ENCODE measurements at regions not wholly inside any gene's neighbourhood (a gene's known extent, or its start where the extent isn't known, plus 50 kb on each side); places are given as distances from the start of the nearest gene placed in this dataset.

- no peak overlapping the region for H3K27ac ChIP-seq (ENCODE audit: low read depth in 2 of 2, low read length in 2 of 2)
- H3K36me3 ChIP-seq (ENCODE audit: control insufficient read depth in 2 of 2, insufficient read depth in 2 of 2, low read length in 2 of 2), result no peaks in the 10 kb centered on the region
- H3K4me1 ChIP-seq (ENCODE audit: control insufficient read depth in 2 of 2, insufficient read depth in 2 of 2, low read length in 2 of 2), result no peaks in the 10 kb centered on the region
- no peaks in the 10 kb centered on the region for H3K9me3 ChIP-seq (ENCODE audit: control insufficient read depth in 2 of 2, low read length in 2 of 2)
- H3K9ac ChIP-seq (ENCODE audit: low read depth in 1 of 2, low read length in 2 of 2), result no peak overlapping the region
- H3K27me3 ChIP-seq (ENCODE audit: control insufficient read depth in 2 of 2, insufficient read depth in 2 of 2, low read length in 2 of 2), result no peaks in the 10 kb centered on the region
- no peak overlapping the region for H3K4me3 ChIP-seq (ENCODE audit: low read length in 2 of 2)
Measured at GRCh38 chr22:49053578-49053977, 774.1 kb downstream of the BRD1 start.

GRCh38 chr22:49052560-49052959, 775.1 kb downstream of the BRD1 start:
- Histone ChIP-seq H3K36me3 (ENCODE audit: control insufficient read depth in 2 of 2, insufficient read depth in 2 of 2, low read length in 2 of 2) (no peaks in the 10 kb centered on the region), H3K27ac (ENCODE audit: low read depth in 2 of 2, low read length in 2 of 2) (no peak overlapping the region), H3K4me3 (ENCODE audit: low read length in 2 of 2) (no peak overlapping the region), H3K4me1 (ENCODE audit: control insufficient read depth in 2 of 2, insufficient read depth in 2 of 2, low read length in 2 of 2) (no peaks in the 10 kb centered on the region), H3K9me3 (ENCODE audit: control insufficient read depth in 2 of 2, low read length in 2 of 2) (no peaks in the 10 kb centered on the region), H3K27me3 (ENCODE audit: control insufficient read depth in 2 of 2, insufficient read depth in 2 of 2, low read length in 2 of 2) (no peaks in the 10 kb centered on the region), H3K9ac (ENCODE audit: low read depth in 1 of 2, low read length in 2 of 2) (no peak overlapping the region)

- Histone ChIP-seq H3K9ac (ENCODE audit: low read depth in 1 of 2, low read length in 2 of 2) (no peak overlapping the region), H3K36me3 (ENCODE audit: control insufficient read depth in 2 of 2, insufficient read depth in 2 of 2, low read length in 2 of 2) (no peaks in the 10 kb centered on the region), H3K4me1 (ENCODE audit: control insufficient read depth in 2 of 2, insufficient read depth in 2 of 2, low read length in 2 of 2) (no peaks in the 10 kb centered on the region), H3K9me3 (ENCODE audit: control insufficient read depth in 2 of 2, low read length in 2 of 2) (no peaks in the 10 kb centered on the region), H3K27ac (ENCODE audit: low read depth in 2 of 2, low read length in 2 of 2) (no peak overlapping the region), H3K4me3 (ENCODE audit: low read length in 2 of 2) (no peak overlapping the region), H3K27me3 (ENCODE audit: control insufficient read depth in 2 of 2, insufficient read depth in 2 of 2, low read length in 2 of 2) (no peaks in the 10 kb centered on the region)
Measured at GRCh38 chr22:49052023-49052538, 775.6 kb downstream of the BRD1 start.

GRCh38 chr22:49051491-49052022, 776.1 kb downstream of the BRD1 start:
- Histone ChIP-seq H3K36me3 (ENCODE audit: control insufficient read depth in 2 of 2, insufficient read depth in 2 of 2, low read length in 2 of 2) (no peaks in the 10 kb centered on the region), H3K27me3 (ENCODE audit: control insufficient read depth in 2 of 2, insufficient read depth in 2 of 2, low read length in 2 of 2) (no peaks in the 10 kb centered on the region), H3K9me3 (ENCODE audit: control insufficient read depth in 2 of 2, low read length in 2 of 2) (no peaks in the 10 kb centered on the region), H3K4me1 (ENCODE audit: control insufficient read depth in 2 of 2, insufficient read depth in 2 of 2, low read length in 2 of 2) (no peaks in the 10 kb centered on the region), H3K27ac (ENCODE audit: low read depth in 2 of 2, low read length in 2 of 2) (no peak overlapping the region), H3K9ac (ENCODE audit: low read depth in 1 of 2, low read length in 2 of 2) (no peak overlapping the region), H3K4me3 (ENCODE audit: low read length in 2 of 2) (no peak overlapping the region)

- H3K4me3 ChIP-seq (ENCODE audit: low read length in 2 of 2), result no peak overlapping the region
- H3K27me3 ChIP-seq (ENCODE audit: control insufficient read depth in 2 of 2, insufficient read depth in 2 of 2, low read length in 2 of 2), result no peaks in the 10 kb centered on the region
Measured at GRCh38 chr22:49049691-49050090, 778.0 kb downstream of the BRD1 start.

GRCh38 chr22:49048591-49048990, 779.1 kb downstream of the BRD1 start:
- Histone ChIP-seq H3K36me3 (ENCODE audit: control insufficient read depth in 2 of 2, insufficient read depth in 2 of 2, low read length in 2 of 2) (no peaks in the 10 kb centered on the region), H3K27me3 (ENCODE audit: control insufficient read depth in 2 of 2, insufficient read depth in 2 of 2, low read length in 2 of 2) (no peaks in the 10 kb centered on the region)

More at GRCh38 chr22:49049691-49050090, 778.0 kb downstream of the BRD1 start:
- Histone ChIP-seq H3K27ac (ENCODE audit: low read depth in 2 of 2, low read length in 2 of 2) (no peak overlapping the region), H3K9me3 (ENCODE audit: control insufficient read depth in 2 of 2, low read length in 2 of 2) (no peaks in the 10 kb centered on the region), H3K4me1 (ENCODE audit: control insufficient read depth in 2 of 2, insufficient read depth in 2 of 2, low read length in 2 of 2) (no peaks in the 10 kb centered on the region), H3K36me3 (ENCODE audit: control insufficient read depth in 2 of 2, insufficient read depth in 2 of 2, low read length in 2 of 2) (no peaks in the 10 kb centered on the region), H3K9ac (ENCODE audit: low read depth in 1 of 2, low read length in 2 of 2) (no peak overlapping the region)

GRCh38 chr22:49047447-49047846, 780.2 kb downstream of the BRD1 start:
- H3K9me3 ChIP-seq (ENCODE audit: control insufficient read depth in 2 of 2, low read length in 2 of 2), result no peaks in the 10 kb centered on the region
- H3K27me3 ChIP-seq (ENCODE audit: control insufficient read depth in 2 of 2, insufficient read depth in 2 of 2, low read length in 2 of 2), result no peaks in the 10 kb centered on the region
- H3K9ac ChIP-seq (ENCODE audit: low read depth in 1 of 2, low read length in 2 of 2), result no peak overlapping the region
- H3K27ac ChIP-seq (ENCODE audit: low read depth in 2 of 2, low read length in 2 of 2), result no peak overlapping the region
- H3K4me1 ChIP-seq (ENCODE audit: control insufficient read depth in 2 of 2, insufficient read depth in 2 of 2, low read length in 2 of 2), result no peaks in the 10 kb centered on the region
- H3K4me3 ChIP-seq (ENCODE audit: low read length in 2 of 2), result no peak overlapping the region
- no peaks in the 10 kb centered on the region for H3K36me3 ChIP-seq (ENCODE audit: control insufficient read depth in 2 of 2, insufficient read depth in 2 of 2, low read length in 2 of 2)

More at GRCh38 chr22:49048591-49048990, 779.1 kb downstream of the BRD1 start:
- H3K4me3 ChIP-seq (ENCODE audit: low read length in 2 of 2), result no peak overlapping the region
- no peak overlapping the region for H3K9ac ChIP-seq (ENCODE audit: low read depth in 1 of 2, low read length in 2 of 2)
- H3K27ac ChIP-seq (ENCODE audit: low read depth in 2 of 2, low read length in 2 of 2), result no peak overlapping the region
- H3K4me1 ChIP-seq (ENCODE audit: control insufficient read depth in 2 of 2, insufficient read depth in 2 of 2, low read length in 2 of 2), result no peaks in the 10 kb centered on the region
- no peaks in the 10 kb centered on the region for H3K9me3 ChIP-seq (ENCODE audit: control insufficient read depth in 2 of 2, low read length in 2 of 2)

GRCh38 chr22:49046546-49047361, 780.9 kb downstream of the BRD1 start:
- H3K36me3 ChIP-seq (ENCODE audit: control insufficient read depth in 2 of 2, insufficient read depth in 2 of 2, low read length in 2 of 2), result no peaks in the 10 kb centered on the region
- H3K27me3 ChIP-seq (ENCODE audit: control insufficient read depth in 2 of 2, insufficient read depth in 2 of 2, low read length in 2 of 2), result peaks cover 0 to under 1% of the 10 kb centered on the region in 2 donors
- H3K9me3 ChIP-seq (ENCODE audit: control insufficient read depth in 2 of 2, low read length in 2 of 2), result no peaks in the 10 kb centered on the region
- no peak overlapping the region for H3K27ac ChIP-seq (ENCODE audit: low read depth in 2 of 2, low read length in 2 of 2)
- no peaks in the 10 kb centered on the region for H3K4me1 ChIP-seq (ENCODE audit: control insufficient read depth in 2 of 2, insufficient read depth in 2 of 2, low read length in 2 of 2)
- no peak overlapping the region for H3K9ac ChIP-seq (ENCODE audit: low read depth in 1 of 2, low read length in 2 of 2)
- no peak overlapping the region for H3K4me3 ChIP-seq (ENCODE audit: low read length in 2 of 2)

GRCh38 chr22:49046000-49046545, 781.6 kb downstream of the BRD1 start:
- H3K9me3 ChIP-seq (ENCODE audit: control insufficient read depth in 2 of 2, low read length in 2 of 2), result no peaks in the 10 kb centered on the region
- no peak overlapping the region for H3K27ac ChIP-seq (ENCODE audit: low read depth in 2 of 2, low read length in 2 of 2)
- no peak overlapping the region for H3K9ac ChIP-seq (ENCODE audit: low read depth in 1 of 2, low read length in 2 of 2)
- H3K4me3 ChIP-seq (ENCODE audit: low read length in 2 of 2), result no peak overlapping the region
- H3K27me3 ChIP-seq (ENCODE audit: control insufficient read depth in 2 of 2, insufficient read depth in 2 of 2, low read length in 2 of 2), result peaks cover 0 to 2% of the 10 kb centered on the region in 2 donors
- H3K36me3 ChIP-seq (ENCODE audit: control insufficient read depth in 2 of 2, insufficient read depth in 2 of 2, low read length in 2 of 2), result no peaks in the 10 kb centered on the region
- H3K4me1 ChIP-seq (ENCODE audit: control insufficient read depth in 2 of 2, insufficient read depth in 2 of 2, low read length in 2 of 2), result no peaks in the 10 kb centered on the region

GRCh38 chr22:49045276-49045675, 782.4 kb downstream of the BRD1 start:
- Histone ChIP-seq H3K9ac (ENCODE audit: low read depth in 1 of 2, low read length in 2 of 2) (no peak overlapping the region), H3K4me3 (ENCODE audit: low read length in 2 of 2) (no peak overlapping the region), H3K27me3 (ENCODE audit: control insufficient read depth in 2 of 2, insufficient read depth in 2 of 2, low read length in 2 of 2) (peaks cover 0 to 2% of the 10 kb centered on the region in 2 donors), H3K9me3 (ENCODE audit: control insufficient read depth in 2 of 2, low read length in 2 of 2) (no peaks in the 10 kb centered on the region), H3K27ac (ENCODE audit: low read depth in 2 of 2, low read length in 2 of 2) (no peak overlapping the region), H3K36me3 (ENCODE audit: control insufficient read depth in 2 of 2, insufficient read depth in 2 of 2, low read length in 2 of 2) (no peaks in the 10 kb centered on the region), H3K4me1 (ENCODE audit: control insufficient read depth in 2 of 2, insufficient read depth in 2 of 2, low read length in 2 of 2) (no peaks in the 10 kb centered on the region)
